ENCODE measurements at regions not wholly inside any gene's neighbourhood (a gene's known extent, or its start where the extent isn't known, plus 50 kb on each side); places are given as distances from the start of the nearest gene placed in this dataset.

DNA sequence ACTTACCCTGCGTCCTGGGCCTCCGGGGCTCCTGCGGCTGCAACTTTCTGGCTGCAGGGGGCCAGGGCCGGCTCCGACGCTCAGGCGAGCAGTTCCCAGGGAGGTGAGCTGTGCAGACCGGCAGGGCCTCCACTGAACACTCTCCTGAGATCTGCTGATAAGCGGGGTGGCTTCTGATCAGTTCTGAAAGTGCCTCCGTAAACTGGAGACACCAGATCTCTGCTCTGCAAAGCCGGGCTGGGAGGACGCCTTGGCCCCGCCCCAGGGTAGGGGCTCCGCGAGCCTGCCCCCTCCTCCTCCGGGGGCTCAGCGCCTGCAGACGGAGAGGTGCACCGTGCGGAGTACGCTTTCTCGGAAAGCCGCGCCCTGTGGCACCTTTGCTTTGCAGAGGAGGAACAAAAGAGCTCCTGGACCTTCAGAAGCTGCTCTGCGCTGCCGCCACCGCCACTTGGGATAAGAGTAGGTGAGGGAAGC lies 141.3 kb upstream of the VKORC1L1 start:
- ChIA-PET POLR2A (no interaction called here), CTCF (interaction anchor here (0.7 kb wide), 1 partner anchor 9 kb away, joined by 3 read pairs; no protein-coding TSS in a partner anchor)
- no peak for DNase-seq (ENCODE audit: low read depth)
- H3K36me3 ChIP-seq (ENCODE audit: control insufficient read depth, insufficient read depth, low read length) = peaks cover 1% of the 10 kb centered on the region; the same call in 1 of the 2 replicates
- no peaks in the 10 kb centered on the region for H3K27me3 ChIP-seq (ENCODE audit: control insufficient read depth, insufficient read depth, low read length)
- TF ChIP-seq, protein P1, sequence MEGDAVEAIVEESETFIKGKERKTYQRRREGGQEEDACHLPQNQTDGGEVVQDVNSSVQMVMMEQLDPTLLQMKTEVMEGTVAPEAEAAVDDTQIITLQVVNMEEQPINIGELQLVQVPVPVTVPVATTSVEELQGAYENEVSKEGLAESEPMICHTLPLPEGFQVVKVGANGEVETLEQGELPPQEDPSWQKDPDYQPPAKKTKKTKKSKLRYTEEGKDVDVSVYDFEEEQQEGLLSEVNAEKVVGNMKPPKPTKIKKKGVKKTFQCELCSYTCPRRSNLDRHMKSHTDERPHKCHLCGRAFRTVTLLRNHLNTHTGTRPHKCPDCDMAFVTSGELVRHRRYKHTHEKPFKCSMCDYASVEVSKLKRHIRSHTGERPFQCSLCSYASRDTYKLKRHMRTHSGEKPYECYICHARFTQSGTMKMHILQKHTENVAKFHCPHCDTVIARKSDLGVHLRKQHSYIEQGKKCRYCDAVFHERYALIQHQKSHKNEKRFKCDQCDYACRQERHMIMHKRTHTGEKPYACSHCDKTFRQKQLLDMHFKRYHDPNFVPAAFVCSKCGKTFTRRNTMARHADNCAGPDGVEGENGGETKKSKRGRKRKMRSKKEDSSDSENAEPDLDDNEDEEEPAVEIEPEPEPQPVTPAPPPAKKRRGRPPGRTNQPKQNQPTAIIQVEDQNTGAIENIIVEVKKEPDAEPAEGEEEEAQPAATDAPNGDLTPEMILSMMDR (IDR thresholded peaks at IDR 0.05; ENCODE audit: insufficient read depth, low read depth, low read length) = peak; percentile 35
- H3K4me3 ChIP-seq (ENCODE audit: low read depth, low read length) = 0 out of 2 replicates have a peak overlapping the region, but pooled peaks have one; percentile 15

DNA sequence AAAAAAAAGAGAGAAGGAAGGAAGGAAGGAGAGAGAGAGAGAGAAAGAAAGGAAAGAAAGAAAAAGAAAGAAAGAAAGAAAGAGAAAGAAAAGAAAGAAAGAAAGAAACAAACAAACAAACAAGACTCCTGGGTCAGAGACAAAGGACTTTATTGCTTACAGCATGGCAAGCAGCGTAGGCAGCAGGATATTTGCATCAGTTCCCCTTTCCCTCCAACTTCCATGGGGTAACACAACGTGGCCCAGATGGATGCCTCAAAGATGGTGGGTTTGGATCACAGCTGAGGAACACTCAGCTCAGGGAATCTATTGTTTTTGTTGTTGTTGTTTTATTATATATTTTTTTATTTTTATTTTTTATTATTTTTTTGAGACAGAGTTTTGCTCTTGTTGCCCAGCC lies 128.5 kb upstream of the VKORC1L1 start:
- no peaks in the 10 kb centered on the region for H3K27me3 ChIP-seq (ENCODE audit: control insufficient read depth, insufficient read depth, low read length)
- no peak for DNase-seq (ENCODE audit: low read depth)
- H3K4me3 ChIP-seq (ENCODE audit: low read depth, low read length) = no peak overlapping the region
- TF ChIP-seq, protein P1 (IDR thresholded peaks at IDR 0.05; ENCODE audit: insufficient read depth, low read depth, low read length) = no peak
- CTCF ChIA-PET = no interaction called here
- POLR2A ChIA-PET = no interaction called here
- H3K36me3 ChIP-seq (ENCODE audit: control insufficient read depth, insufficient read depth, low read length) = peaks cover 2% of the 10 kb centered on the region; the same call in 1 of the 2 replicates

DNA sequence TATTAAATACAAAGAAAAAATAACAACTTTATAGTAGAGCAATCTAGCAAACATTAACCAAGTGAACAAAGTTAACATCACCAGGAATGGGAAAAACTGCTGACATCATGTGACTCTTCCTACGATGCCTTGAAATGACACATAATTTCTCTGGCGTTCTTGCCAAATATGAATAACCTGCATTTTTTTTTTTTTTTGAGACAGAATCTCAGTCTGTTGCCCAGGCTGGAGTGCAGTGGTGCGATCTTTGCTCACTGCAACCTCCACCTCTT lies 126.5 kb upstream of the VKORC1L1 start:
- H3K36me3 ChIP-seq (ENCODE audit: control insufficient read depth, insufficient read depth, low read length) = no peaks in the 10 kb centered on the region
- TF ChIP-seq, protein P1 (IDR thresholded peaks at IDR 0.05; ENCODE audit: insufficient read depth, low read depth, low read length) = no peak
- no peak overlapping the region for H3K4me3 ChIP-seq (ENCODE audit: low read depth, low read length)
- DNase-seq (ENCODE audit: low read depth) = no peak
- CTCF ChIA-PET = no interaction called here
- H3K27me3 ChIP-seq (ENCODE audit: control insufficient read depth, insufficient read depth, low read length) = no peaks in the 10 kb centered on the region
- POLR2A ChIA-PET = interaction anchor here (0.6 kb wide), 1 partner anchor 458 kb away, joined by 4 read pairs; no protein-coding TSS in a partner anchor

DNA sequence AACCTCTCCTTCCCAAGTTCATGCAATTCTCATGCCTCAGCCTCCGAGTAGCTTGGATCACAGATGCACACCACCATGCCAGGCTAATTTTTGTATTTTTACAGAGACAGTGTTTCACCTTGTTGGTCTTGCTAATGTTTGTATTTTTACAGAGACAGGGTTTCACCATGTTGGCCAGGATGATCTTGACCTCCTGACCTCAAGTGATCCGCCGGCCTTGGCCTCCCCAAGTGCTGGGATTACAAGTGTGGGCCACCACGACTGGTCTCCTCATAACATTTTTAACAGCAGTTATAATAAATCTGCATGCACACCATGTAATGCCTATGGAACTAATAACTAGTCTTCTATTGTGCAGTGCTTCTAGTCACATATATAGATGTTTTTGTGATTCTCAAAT lies 123.8 kb upstream of the VKORC1L1 start:
- Histone ChIP-seq H3K4me3 (ENCODE audit: low read depth, low read length) (no peak overlapping the region), H3K27me3 (ENCODE audit: control insufficient read depth, insufficient read depth, low read length) (no peaks in the 10 kb centered on the region), H3K36me3 (ENCODE audit: control insufficient read depth, insufficient read depth, low read length) (no peaks in the 10 kb centered on the region; the same call in 1 of the 2 replicates)
- no peak for DNase-seq (ENCODE audit: low read depth)
- POLR2A ChIA-PET = no interaction called here
- CTCF ChIA-PET = no interaction called here
- TF ChIP-seq, protein P1 (IDR thresholded peaks at IDR 0.05; ENCODE audit: insufficient read depth, low read depth, low read length) = no peak

DNA sequence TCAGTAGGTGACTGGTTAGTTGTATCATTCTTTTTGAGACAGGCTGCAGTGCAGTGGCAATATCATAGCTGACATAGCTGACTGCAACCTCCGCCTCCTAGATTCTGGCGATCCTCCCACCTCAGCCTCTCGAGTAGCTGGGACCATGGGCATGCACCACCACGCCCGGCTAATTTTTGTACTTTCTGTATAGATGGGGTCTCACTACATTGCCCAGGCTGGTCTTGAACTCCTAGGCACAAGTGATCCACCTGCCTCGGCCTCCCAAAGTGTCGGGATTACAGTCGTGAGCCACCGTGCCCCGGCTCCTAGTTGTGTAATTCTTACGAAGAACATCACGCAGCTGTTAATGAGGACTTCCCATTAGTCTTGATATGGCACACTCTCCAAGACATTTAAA lies 123.4 kb upstream of the VKORC1L1 start:
- POLR2A ChIA-PET = no interaction called here
- CTCF ChIA-PET = no interaction called here

More for the DNA sequence above, 123.4 kb upstream of the VKORC1L1 start:
- TF ChIP-seq, protein P1 (IDR thresholded peaks at IDR 0.05; ENCODE audit: insufficient read depth, low read depth, low read length) = no peak
- no peak overlapping the region for H3K4me3 ChIP-seq (ENCODE audit: low read depth, low read length)
- no peaks in the 10 kb centered on the region for H3K27me3 ChIP-seq (ENCODE audit: control insufficient read depth, insufficient read depth, low read length)
- peaks cover under 1% of the 10 kb centered on the region for H3K36me3 ChIP-seq (ENCODE audit: control insufficient read depth, insufficient read depth, low read length)
- DNase-seq (ENCODE audit: low read depth) = no peak

Data from BJ (cell line).